ENCODE measurements at regions not wholly inside any gene's neighbourhood (a gene's known extent, or its start where the extent isn't known, plus 50 kb on each side); places are given as distances from the start of the nearest gene placed in this dataset.

- TF ChIP-seq CTCF (IDR thresholded peaks at IDR 0.05; ENCODE audit: low read depth, low read length, missing control alignments), result no peak
- Histone ChIP-seq H3K27me3 (replicated peaks) (no peaks in the 10 kb centered on the region), H3K36me3 (replicated peaks) (no peaks in the 10 kb centered on the region), H3K4me3 (ENCODE audit: low read depth, low read length) (no peak overlapping the region), H3K27ac (no peak overlapping the region)
- DNase-seq, result no peak
- in situ Hi-C loops (cut with HindIII; ENCODE audit: low pct_ligation_motif_present, low sequenced_read_pairs), result no loop called here
These were observed 190.0 kb downstream of the MED10 start for GRCh38 chr5:6188344-6188743.

GRCh38 chr5:6187501-6187900 is 190.8 kb downstream of the MED10 start:
- in situ Hi-C loops (cut with HindIII; ENCODE audit: low pct_ligation_motif_present, low sequenced_read_pairs), result no loop called here
- no peaks in the 10 kb centered on the region for H3K36me3 ChIP-seq (replicated peaks)
- no peak for TF ChIP-seq CTCF (IDR thresholded peaks at IDR 0.05; ENCODE audit: low read depth, low read length, missing control alignments)
- H3K4me3 ChIP-seq (ENCODE audit: low read depth, low read length), result no peak overlapping the region
- no peaks in the 10 kb centered on the region for H3K27me3 ChIP-seq (replicated peaks)
- H3K27ac ChIP-seq, result no peak overlapping the region
- no peak for DNase-seq

GRCh38 chr5:6185574-6185973 is 192.8 kb downstream of the MED10 start:
- no peak for TF ChIP-seq CTCF (IDR thresholded peaks at IDR 0.05; ENCODE audit: low read depth, low read length, missing control alignments)
- no peak overlapping the region for H3K4me3 ChIP-seq (ENCODE audit: low read depth, low read length)
- in situ Hi-C loops (cut with HindIII; ENCODE audit: low pct_ligation_motif_present, low sequenced_read_pairs), result no loop called here
- no peak overlapping the region for H3K27ac ChIP-seq
- H3K27me3 ChIP-seq (replicated peaks), result no peaks in the 10 kb centered on the region
- no peaks in the 10 kb centered on the region for H3K36me3 ChIP-seq (replicated peaks)
- no peak for DNase-seq

DNA sequence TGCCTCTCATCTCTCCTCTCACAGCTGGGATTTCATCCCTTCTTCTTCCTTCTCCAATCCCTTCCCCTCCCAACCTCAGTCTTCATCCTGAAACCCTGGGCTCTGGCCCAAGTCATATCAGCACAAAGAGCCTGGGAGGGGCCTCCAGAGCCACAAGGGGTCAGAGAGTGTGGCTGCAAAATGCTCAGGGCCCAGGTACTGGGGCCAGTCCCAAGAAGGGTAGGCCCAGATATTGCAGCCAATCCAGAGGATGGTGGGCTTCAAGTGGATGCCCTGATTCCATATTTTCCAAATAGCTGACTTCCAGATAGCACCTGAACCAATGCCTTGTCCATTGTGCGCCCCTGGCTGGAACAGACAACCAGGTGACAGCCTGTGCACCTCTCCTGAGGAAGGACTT is 193.9 kb downstream of the MED10 start:
- no peak for DNase-seq
- in situ Hi-C loops (cut with HindIII; ENCODE audit: low pct_ligation_motif_present, low sequenced_read_pairs), result no loop called here
- Histone ChIP-seq H3K4me3 (ENCODE audit: low read depth, low read length) (no peak overlapping the region), H3K36me3 (replicated peaks) (no peaks in the 10 kb centered on the region), H3K27me3 (replicated peaks) (no peaks in the 10 kb centered on the region), H3K27ac (no peak overlapping the region)
- no peak for TF ChIP-seq CTCF (IDR thresholded peaks at IDR 0.05; ENCODE audit: low read depth, low read length, missing control alignments)

- no peak for TF ChIP-seq CTCF (IDR thresholded peaks at IDR 0.05; ENCODE audit: low read depth, low read length, missing control alignments)
- no peak overlapping the region for H3K27ac ChIP-seq
- H3K36me3 ChIP-seq (replicated peaks), result no peaks in the 10 kb centered on the region
- in situ Hi-C loops (cut with HindIII; ENCODE audit: low pct_ligation_motif_present, low sequenced_read_pairs), result no loop called here
- no peak overlapping the region for H3K4me3 ChIP-seq (ENCODE audit: low read depth, low read length)
- H3K27me3 ChIP-seq (replicated peaks), result no peaks in the 10 kb centered on the region
- no peak for DNase-seq
These were observed 194.7 kb downstream of the MED10 start for GRCh38 chr5:6183391-6184390.
